Femur (tissue), 1 donor: ENCODE measurements at regions not wholly inside any gene's neighbourhood (a gene's known extent, or its start where the extent isn't known, plus 50 kb on each side); places are given as distances from the start of the nearest gene placed in this dataset.
A peak's percentile ranks its signal among the peaks of the same experiment; 100 is the strongest.

Experiments
- DNase-seq: peaks from one replicate; pipeline ENCODE4 v3.0.0-alpha.2; 2017

GRCh38 chr2:49248506-49248905 is 94.2 kb upstream of the FSHR start:
- DNase-seq: peak; percentile 49

- DNase-seq: no peak
Measured at GRCh38 chr2:49241991-49242390, 87.7 kb upstream of the FSHR start.

- no peak for DNase-seq
Measured at GRCh38 chr2:49241501-49241900, 87.2 kb upstream of the FSHR start.

- DNase-seq: no peak
Measured at GRCh38 chr2:49240608-49241007, 86.3 kb upstream of the FSHR start.

- DNase-seq: no peak
Measured at GRCh38 chr2:49238604-49238960, 84.3 kb upstream of the FSHR start.

- DNase-seq: no peak
Measured at GRCh38 chr2:49237867-49238603, 83.7 kb upstream of the FSHR start.

GRCh38 chr2:49236316-49236715 is 82.0 kb upstream of the FSHR start:
- DNase-seq: no peak

- DNase-seq: no peak
Measured at GRCh38 chr2:49226360-49226759, 72.0 kb upstream of the FSHR start.

GRCh38 chr2:49225126-49225525 is 70.8 kb upstream of the FSHR start:
- DNase-seq: no peak

- no peak for DNase-seq
Measured at GRCh38 chr2:49224426-49225010, 70.2 kb upstream of the FSHR start.

GRCh38 chr2:49222975-49223528 is 68.7 kb upstream of the FSHR start:
- no peak for DNase-seq

GRCh38 chr2:49219741-49220140 is 65.4 kb upstream of the FSHR start:
- no peak for DNase-seq

GRCh38 chr2:49210191-49210590 is 55.9 kb upstream of the FSHR start:
- DNase-seq: no peak

- DNase-seq: no peak
Measured at GRCh38 chr2:49207204-49207603, 52.9 kb upstream of the FSHR start.
